ENCODE measurements at regions not wholly inside any gene's neighbourhood (a gene's known extent, or its start where the extent isn't known, plus 50 kb on each side); places are given as distances from the start of the nearest gene placed in this dataset.
A peak's percentile ranks its signal among the peaks of the same experiment; 100 is the strongest.

DNA sequence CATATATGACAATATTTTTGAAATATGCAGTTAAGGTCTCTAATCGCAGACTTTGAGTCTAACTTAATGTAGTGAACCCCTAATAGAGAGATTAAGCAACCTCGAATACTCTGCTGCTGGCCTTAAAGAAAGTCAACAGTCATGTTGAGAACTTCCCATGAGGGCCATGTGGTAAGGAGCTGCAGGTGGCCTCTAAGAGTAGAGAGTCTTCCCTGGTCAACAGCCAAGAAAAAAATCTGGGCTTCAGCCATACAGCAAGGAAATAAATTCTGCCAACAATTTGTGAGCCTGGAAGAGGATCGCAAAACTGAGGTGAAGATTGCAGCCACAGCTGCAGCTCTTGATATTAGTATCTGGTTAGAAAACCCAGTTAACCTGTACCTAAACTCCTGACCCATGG is 935.2 kb upstream of the TYRP1 start:
- no peak for DNase-seq

DNA sequence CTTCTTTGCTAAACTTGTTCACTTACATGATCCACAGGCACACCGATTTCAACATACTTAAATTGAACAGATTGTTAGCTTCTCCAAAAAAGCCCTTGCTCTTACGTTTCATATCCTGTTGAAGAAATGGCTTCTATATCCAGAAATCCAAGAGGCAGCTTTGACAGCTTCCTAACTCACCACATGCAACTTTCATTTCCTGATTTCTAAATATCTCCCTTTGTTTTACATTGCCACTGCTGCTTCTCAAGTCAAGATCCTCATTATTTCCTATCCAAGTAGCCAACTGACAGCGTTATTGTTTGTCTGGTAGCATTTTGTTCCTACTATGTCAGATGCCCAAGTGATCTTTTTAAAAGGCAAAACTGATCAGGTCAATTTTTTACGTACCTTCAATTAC is 913.2 kb upstream of the TYRP1 start:
- DNase-seq: no peak

DNA sequence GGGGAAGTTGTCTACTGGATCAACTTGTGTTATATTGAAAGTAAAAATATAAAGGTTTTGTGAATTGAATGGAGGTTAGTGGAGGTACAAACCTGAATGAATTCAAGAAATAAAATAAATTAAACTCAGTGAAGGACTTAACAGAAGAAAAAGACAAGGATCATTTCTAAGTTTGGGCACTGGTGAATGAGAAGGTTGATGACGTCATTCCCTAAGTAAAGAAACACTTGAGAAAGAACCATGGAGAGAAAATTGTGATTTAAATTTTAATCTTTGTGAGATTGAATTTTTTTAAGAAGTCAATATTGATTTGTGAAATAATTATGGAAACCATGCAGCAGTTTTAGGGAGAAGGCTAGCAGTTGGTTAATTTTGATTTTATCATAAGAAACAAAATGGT is 900.3 kb upstream of the TYRP1 start:
- no peak for DNase-seq

DNA sequence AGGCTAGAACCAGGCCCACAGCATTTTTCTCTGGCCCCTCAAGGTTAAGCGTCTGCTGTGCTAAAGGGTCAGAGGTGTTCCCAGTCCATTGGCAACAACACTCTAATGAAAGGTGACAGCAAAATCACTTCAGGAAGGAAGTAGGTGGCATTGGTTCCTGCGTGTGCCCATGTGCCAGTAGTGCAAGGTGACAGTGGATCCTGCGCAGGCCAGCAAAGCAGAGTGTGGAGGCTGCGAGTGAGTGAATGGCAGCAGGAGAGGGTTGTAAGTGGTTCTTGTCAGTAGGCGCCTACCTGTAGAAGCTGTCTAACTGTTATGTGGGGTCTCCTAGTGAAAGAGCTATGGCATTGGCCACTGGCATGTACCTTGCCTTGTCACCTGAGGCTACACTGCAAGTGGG is 898.2 kb upstream of the TYRP1 start:
- no peak for DNase-seq

DNA sequence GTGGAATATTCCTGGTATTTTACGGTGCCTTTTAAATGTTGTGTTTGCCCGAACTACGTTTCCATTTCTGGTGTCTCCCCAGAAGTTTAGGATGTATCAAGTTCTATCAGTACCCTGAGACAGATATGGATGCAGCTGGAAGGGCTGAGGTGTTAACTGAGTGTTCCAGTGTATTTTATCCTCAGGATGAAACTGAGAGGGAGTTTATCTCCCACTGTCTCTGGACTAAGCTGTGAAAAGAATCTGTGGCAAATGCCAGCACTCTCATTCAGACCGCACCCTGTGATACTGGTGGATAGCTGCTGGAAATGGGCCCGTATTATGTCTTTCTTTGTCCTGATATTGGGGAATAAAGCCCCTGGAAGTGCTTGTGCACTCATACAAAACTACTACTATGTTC is 887.2 kb upstream of the TYRP1 start:
- DNase-seq: no peak

DNA sequence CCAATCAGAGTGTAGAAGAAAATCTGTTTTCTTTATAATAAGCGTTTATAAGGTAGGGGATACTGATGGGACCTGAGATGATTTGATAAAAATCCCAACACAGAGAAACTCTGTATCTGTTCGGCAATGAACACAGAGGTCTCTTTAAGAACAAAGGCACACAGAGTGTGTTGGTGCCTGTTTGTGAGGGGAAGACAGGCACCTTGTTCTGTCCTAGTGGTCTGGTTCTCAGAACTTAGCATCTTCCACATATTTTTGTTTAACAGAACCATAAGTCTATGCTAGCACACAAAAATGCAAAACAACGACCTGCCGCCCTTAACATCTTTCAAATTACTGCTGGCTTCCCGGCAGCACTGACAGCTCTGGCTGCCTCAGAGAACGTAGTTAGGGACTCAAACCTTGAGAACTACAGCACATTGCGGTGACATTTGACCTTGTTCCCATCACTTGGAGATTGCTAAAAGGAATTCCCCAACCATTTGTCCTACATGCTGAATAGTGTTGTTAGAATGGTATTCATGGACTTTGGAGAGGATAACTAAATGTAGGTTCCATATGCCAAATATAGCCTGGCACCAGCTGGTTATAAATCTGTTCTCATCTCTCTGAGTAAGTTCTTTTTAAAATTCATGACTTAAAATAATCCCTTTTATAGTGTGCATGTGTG is 871.7 kb upstream of the TYRP1 start:
- no peak for DNase-seq

DNA sequence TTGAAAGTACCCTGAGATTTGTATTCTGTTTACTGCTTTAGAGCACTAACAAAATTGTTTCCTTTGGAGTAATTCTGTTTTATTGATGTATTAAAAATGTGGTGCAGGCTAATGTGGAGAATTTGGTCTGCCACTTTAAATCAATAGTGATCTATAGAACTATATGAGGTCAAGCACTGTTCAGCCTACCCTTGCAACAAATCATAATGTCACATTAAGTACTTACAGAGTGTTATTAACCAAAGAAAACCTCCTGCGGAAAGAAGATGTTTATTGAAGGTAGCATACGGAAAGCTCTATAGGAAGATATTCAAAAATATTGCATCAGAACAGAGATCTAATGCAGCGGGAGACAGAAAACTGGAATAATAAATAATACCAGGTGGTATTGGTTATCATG is 865.0 kb upstream of the TYRP1 start:
- DNase-seq: no peak

DNA sequence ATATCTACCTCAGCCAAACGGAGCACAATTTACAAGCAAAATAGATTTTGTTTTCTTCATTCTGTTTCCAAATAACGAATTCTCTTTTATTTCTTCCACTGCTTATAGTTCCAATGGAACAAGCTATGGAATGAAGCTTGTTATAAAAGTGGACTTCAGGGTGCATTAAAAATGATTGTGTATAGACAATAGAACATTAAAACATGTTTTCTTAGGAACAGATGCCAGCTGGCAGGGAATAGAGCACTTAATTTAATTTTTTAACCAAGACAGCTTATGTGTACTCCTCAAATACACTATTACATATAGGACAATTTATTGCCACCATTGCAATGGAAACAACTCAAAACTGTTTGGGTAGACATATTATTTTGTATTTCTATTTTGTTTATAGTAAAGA is 860.1 kb upstream of the TYRP1 start:
- no peak for DNase-seq

DNA sequence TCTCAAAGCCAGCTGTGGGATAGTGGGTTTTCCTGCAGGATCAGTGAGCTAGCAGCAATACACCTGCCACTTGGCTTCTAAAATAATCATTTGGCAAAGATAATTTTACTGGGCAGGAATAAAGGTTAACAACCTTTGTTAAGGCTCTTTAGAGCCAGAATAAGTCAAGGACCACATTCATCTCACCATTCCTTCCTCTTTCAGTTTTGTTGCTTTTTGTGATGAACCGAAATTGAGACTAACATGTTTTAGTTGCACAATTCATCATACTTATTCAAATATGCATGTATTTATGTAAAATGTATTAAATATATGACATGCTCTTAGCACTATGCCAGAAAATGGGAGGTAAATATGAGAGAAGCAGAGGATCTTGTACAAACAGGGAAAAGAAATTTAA is 824.4 kb upstream of the TYRP1 start:
- DNase-seq: no peak

DNA sequence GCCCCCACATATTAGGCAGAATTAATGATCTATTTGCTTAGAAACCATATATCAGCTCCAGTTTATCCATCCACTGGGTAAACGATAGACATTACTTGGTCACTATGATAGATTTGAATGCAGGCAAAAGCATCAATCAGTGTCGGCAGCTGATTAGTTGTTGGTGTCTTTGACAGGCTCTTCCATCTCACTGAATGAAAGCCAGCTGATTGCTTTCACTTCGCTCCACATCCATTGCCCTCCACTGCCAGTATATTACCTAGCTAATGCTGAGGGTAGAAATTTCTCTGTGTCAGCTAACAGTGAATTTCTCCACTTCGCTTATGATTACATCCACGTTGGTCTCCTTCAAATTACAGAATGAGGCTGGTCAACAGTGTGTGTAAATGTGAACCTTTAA is 821.3 kb upstream of the TYRP1 start:
- no peak for DNase-seq

DNA sequence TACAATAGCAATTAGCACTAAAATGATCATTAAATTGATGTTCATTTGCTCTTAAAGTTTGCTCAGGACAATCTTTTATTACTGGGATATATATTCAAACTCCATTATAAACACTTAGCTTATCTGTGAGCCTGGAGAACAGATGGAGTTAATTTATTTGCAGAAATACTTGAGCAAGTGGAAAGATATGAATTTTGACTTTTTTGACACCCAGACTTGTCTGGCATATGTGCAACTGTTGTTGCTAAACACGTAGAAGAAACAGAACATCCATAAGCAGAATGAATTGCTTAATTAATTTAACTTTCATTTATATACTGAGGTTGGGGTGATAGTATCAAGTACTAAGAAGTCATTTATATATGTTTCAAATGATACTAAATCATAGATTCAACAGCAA is 820.7 kb upstream of the TYRP1 start:
- DNase-seq: no peak

DNA sequence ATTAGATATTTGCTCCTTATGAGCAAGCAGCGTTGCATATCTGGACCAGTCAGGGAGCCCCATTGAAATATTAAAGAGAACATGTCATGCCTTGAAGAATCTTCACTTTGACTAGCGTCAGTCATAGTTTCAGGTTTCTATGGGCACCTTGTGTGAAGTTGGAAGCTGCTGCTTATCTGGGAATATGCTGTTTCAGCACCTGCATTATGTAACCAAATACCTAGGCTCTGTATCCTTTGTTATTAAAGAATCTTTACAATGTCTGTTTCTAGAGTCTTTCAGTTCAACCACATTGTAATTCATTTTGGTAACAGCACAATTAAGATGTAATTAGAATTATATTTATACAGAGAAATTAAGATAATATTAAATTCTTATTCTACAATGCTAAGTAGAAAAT is 818.8 kb upstream of the TYRP1 start:
- no peak for DNase-seq

DNA sequence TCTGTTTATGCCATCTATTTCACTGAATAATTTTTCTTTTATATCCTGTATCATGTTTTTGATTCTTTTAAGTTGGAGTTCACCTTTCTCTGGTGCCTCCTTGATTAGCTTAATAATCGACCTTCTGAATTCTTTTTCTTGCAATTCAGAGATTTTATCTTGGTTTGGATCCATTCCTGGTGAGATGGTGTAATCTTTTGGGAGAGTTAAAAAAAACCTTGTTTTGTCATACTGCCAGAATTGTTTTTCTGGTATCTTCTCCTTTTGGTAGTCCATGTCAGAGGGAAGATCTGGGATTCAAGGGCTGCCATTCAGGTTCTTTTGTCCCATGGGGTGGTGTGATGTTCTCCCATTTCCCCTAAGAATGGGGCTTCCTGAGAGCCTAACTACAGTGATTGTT is 800.8 kb upstream of the TYRP1 start:
- no peak for DNase-seq

DNA sequence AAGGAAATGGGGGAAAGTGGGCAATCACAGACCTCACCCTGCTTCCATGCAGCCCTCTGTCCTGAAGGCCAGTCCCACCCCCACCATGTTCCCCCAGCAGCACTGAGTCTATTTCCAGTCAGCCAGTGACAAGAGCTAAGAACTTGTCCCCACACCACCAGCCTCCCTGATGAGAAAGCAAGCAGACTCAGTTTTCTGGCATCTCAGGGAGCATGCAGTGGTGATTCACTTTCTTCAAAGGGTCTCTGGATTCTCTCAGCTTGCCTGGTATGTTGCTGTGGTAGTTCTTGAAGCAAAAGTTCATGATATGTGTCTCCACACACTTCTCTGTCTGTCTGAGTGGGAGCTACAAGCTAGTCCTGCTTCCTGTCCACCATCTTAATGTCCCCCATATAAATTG is 799.9 kb upstream of the TYRP1 start:
- DNase-seq: no peak

DNA sequence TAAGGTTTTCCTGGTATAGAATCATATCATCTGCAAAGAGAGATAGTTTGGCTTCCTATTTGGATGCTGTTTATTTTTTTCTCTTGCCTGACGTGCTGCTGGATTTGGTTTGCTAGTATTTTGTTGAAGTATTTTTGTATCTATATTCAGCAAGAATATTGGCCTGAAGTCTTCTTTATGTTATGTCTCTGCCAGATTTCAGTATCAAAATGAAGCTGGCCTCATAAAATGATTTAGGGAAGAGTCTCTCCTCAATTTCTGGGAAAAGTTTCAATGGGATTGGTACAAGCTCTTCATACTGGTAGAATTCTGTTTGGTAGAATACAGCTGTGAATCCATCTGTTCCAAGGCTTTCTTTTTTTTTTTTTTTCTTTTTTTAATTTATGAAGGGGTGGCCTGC is 799.0 kb upstream of the TYRP1 start:
- no peak for DNase-seq

DNA sequence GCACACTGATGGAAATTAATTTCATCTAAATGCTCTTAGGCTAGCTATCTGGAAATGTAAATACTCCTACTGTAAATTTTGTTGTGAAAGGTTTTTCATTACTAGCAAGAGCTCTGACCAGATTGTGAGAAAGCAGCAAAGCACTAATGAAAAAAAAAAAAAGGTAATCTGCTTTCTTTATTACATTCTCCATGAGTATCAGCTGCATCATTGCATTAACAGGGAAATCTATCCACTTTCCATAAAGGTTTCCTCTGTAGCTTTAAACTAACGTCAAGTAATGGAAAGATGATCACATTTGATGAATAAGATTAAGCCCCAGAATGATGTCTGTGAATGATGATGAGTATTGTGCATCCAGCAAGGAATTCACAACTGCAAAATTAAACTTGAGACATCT is 790.6 kb upstream of the TYRP1 start:
- DNase-seq: no peak

DNA sequence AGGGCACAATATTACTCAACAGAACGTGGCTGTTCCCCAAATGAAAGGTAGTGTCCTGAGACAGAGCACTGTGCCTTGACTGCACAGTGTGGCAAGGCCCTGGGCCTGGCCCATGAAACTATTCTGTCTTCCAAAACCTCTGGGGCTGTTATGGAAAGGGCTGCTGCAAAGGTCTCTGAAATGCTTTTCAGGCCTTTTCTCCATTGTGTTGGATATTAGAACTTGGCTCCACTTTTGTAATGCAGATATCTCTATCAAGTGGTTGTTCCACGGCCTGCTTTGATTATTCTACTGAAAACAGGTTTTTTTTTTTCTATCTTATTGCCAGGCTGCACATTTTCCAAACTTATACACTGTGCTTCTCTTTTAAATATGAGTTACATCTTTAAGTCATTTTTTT is 777.5 kb upstream of the TYRP1 start:
- DNase-seq: no peak

DNA sequence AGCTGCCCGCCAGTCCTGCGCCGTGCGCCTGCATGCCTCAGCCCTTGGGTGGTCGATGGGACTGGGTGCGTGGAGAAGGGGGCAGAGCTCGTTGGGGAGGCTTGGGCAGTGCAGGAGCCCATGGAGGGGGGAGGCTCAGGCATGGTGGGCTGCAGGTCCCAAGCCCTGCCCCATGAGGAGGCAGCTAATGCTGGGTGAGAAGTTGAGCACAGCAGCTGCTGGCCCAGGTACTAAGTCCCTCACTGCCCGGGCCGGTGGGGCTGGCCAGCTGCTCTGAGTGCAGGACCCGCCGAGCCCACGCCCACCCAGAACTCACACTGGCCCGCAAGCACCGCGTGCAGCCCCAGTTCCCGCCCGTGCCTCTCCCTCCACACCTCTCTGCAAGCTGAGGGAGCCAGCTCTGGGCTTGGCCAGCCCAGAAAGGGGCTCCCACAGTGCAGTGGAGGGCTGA is 764.3 kb upstream of the TYRP1 start:
- no peak for DNase-seq

DNA sequence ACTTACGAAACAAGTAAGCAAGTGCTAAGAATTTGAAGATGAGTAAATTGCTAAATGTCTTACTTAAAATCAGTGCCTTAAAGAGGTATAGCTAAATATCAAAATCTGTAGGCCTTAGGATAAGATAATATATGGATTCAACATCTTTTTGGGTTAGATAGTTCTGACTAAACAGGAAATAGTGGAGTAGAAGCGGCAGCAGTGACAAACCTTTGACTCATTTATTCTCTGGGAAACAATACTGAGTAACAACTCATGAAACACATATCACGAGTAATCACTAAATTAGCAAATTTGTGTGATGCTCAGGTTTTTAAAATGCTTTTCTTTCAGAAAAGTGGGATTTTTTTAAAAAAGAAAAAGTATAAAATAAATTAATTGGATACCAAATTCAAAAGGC is 762.1 kb upstream of the TYRP1 start:
- DNase-seq: no peak

DNA sequence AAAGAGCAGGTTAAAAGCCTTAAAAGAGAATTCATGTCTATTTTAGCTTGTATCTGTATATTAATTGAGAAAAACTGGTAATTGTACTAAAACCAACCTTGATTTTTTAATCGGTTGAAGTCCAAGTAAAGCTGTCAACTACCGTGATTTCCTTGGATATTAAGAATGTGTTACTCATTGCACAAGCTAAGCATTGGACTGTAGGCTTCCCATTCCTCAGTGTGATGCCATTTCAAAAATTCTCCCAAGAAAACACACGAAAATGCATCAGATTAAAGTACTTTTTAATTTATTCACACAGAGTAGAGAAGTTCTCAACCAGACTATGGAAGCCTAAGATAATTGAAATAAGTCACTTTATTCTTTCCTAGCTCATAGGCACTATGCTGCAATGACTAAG is 761.4 kb upstream of the TYRP1 start:
- no peak for DNase-seq

DNA sequence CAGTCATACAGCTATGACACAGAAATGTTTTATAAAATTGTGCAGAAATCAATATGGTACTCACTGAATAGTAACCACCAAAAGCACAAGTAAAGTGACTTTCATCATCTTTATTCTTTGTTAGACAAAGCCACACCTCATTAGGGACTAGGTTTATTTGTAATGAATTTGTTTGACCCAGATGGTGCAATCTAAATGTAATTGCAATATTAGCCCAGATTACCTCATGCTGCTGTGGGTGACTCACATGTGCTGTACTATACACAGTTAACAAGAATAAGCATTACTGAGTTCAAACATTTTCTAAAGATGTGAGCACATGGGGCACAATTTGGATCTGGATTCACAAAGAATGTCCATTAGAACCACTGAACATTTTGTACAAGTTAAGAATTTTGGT is 759.3 kb upstream of the TYRP1 start:
- DNase-seq: peak; percentile 0

DNA sequence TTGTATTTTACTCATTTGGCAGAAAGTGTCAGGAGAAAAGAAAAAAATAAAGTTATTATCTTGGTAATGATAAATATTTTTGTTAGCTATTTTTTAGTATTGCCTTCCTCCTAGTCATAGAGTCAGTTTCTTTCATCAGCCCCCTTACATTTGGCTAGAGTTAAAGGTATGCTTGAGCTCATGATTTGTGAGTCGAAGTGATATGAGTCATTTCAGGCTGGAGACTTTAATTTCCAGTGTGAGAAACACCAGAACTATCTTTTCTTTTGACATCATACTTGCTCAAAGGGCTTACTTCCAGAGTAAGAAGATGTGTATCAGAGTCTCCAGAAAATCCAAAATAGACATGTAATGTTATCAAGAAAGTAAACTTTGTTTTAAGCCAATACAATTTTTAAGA is 746.7 kb upstream of the TYRP1 start:
- no peak for DNase-seq

DNA sequence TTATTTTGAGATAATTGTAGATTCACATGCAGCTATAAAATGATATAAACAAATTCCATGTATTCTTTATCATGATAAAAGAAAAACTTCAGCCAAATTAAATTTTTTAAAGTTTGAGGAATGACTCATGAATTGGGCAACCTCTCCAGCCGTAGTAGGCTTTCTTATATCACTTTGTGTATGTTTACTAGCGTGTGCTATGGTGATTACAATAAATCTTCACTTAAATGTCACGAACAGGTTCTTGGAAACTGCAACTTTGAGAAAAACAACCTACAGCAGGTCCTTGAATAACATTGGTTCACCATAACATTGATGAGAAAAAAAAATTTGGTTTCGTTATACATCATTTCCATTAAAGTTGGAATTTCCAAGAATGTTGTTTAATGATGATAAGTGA is 730.9 kb upstream of the TYRP1 start:
- no peak for DNase-seq

DNA sequence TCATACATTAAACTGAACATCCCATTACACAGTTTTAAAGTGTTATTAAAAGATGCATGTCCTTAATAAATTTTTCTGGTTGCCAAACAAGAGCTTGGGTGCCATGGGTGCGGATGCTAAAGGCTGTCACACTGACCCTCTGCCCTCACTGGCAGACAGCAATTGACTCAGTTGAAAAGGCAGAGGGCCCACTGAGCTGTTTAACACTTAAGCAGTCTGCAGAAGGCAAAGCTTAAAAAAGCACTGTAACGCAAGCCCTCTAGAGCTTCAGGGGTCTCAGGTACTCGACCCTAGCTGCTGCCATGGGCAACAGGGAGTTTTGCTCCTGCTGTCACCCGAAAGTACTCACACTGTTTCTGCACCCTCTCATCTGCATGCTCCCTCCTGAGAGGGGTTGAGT is 726.4 kb upstream of the TYRP1 start:
- no peak for DNase-seq

DNA sequence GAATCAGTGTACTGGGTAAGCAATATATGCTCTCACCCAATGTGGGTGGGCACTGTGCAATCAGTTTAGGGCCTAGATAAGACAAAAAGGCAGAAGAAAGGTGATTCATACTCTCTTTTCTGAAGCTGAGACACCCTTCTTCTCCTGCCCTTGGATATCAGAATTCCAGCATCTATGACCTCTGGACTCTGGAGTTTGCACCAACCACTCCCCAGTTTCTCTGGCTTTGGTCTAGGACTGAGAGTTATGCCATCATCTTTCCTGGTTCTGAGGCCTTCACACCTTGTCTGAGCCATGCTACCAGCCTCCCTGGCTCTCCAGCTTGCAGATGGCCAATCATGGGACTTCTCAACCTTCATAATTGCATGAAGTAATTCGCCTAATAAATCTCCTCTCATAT is 724.6 kb upstream of the TYRP1 start:
- DNase-seq: no peak

DNA sequence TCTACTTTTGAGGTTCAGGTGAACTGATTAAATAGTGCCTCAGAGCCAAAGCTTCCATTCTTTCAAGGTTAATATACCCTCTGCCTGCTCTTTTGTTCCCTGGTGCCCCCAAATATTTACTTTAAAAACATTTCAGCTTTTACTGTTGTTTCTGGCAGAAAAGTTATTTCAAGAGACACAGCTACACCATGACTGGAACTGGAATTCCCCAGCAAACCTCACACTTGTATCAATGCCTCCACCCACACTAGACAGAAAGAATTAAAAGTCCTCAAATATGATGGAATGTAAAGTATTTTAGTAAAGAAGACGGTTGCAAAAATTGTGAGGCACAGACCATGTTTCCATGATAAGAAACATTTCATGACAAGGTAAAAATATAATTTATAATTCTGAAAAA is 720.2 kb upstream of the TYRP1 start:
- no peak for DNase-seq

Measured in suppressor macrophage treated with lipopolysaccharide for 4 hours (primary cell).